Tibial artery (tissue), 4 donors: ENCODE measurements at regions not wholly inside any gene's neighbourhood (a gene's known extent, or its start where the extent isn't known, plus 50 kb on each side); places are given as distances from the start of the nearest gene placed in this dataset.

Experiments
- DNase-seq, 2 donors: peaks; one replicate each; pipeline ENCODE4 v3.0.0-alpha.2; 2019
- H3K27ac ChIP-seq, 2 donors: fragments of 200-600 bp; sonication (generic) in 1 of 2; 1 replicate in 1 of 2; 2 replicates in 1 of 2; pipeline ENCODE4 v1.5.1; 2018 to 2019; ENCODE audit warnings: mild to moderate bottlenecking in 1 of 2
- H3K27me3 ChIP-seq, 2 donors: fragments of 200-600 bp; sonication (generic) in 1 of 2; one replicate each; pipeline versions ENCODE4 v1.5.1 to v1.6.0; 2016 to 2019
- H3K36me3 ChIP-seq, 3 donors: fragments of 200-600 bp; sonication (generic) in 2 of 3; one replicate each; pipeline ENCODE4 v1.5.1; 2016 to 2019; ENCODE audit warnings: mild to moderate bottlenecking in 2 of 3
- H3K4me1 ChIP-seq, 4 donors: fragments of 200-600 bp; sonication (generic) in 2 of 4; 1 replicate in 3 of 4; 2 replicates in 1 of 4; pipeline ENCODE4 v1.5.1; 2016 to 2019
- H3K4me3 ChIP-seq, 2 donors: fragments of 200-600 bp; sonication (generic) in 1 of 2; 1 replicate in 1 of 2; 2 replicates in 1 of 2; pipeline ENCODE4 v1.5.1; 2018 to 2019; ENCODE audit warnings: mild to moderate bottlenecking in 2 of 2
- H3K9me3 ChIP-seq, 3 donors: fragments of 200-600 bp; sonication (generic) in 1 of 3; one replicate each; pipeline ENCODE4 v1.5.1; 2016 to 2019
- intact Hi-C: fragments of 100-400 bp; cut with DNase I; formaldehyde crosslinking; loops from one replicate; pipeline ENCODE4 v1.15.0; 2023; ENCODE audit warnings: low total_unique reads
- TF ChIP-seq, protein P1 (sequence below), 2 experiments: fragments of 200-600 bp in 1 of 2; fragments of 450-650 bp in 1 of 2; IDR thresholded peaks; one replicate each; pipeline ENCODE4 v1.5.1; 2017 to 2019; ENCODE audit warnings: antibody characterized with exemption in 2 of 2, mild to moderate bottlenecking in 1 of 2, moderate library complexity in 1 of 2

DNA sequence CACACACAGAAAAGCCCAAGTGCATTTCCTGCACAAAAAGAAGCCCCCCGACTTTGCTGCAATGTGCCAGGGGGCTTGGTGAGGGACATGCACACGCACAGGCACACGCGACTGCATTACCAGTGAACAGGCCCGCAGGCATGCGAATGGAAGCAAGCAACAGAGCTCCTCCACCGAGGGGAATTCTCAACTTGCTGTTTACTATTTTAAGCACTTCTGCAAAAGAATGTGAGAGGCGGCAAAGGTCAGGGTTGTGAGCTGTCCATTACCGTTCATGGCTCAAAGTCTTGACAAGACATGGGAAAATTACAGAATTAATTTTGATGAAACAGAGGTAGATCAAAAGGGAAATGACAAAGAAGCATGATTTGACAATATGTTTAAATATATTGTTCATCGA, 342.5 kb upstream of the NOCT start:
- DNase-seq = no peak
- TF ChIP-seq, protein P1, sequence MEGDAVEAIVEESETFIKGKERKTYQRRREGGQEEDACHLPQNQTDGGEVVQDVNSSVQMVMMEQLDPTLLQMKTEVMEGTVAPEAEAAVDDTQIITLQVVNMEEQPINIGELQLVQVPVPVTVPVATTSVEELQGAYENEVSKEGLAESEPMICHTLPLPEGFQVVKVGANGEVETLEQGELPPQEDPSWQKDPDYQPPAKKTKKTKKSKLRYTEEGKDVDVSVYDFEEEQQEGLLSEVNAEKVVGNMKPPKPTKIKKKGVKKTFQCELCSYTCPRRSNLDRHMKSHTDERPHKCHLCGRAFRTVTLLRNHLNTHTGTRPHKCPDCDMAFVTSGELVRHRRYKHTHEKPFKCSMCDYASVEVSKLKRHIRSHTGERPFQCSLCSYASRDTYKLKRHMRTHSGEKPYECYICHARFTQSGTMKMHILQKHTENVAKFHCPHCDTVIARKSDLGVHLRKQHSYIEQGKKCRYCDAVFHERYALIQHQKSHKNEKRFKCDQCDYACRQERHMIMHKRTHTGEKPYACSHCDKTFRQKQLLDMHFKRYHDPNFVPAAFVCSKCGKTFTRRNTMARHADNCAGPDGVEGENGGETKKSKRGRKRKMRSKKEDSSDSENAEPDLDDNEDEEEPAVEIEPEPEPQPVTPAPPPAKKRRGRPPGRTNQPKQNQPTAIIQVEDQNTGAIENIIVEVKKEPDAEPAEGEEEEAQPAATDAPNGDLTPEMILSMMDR (IDR thresholded peaks at IDR 0.05) = no peak
- Histone ChIP-seq H3K27ac (peak overlapping the region in 1 of 2 donors; percentile 56), H3K9me3 (no peaks in the 10 kb centered on the region), H3K4me3 (no peak overlapping the region), H3K27me3 (no peaks in the 10 kb centered on the region), H3K36me3 (no peaks in the 10 kb centered on the region), H3K4me1 (peaks cover 0 to 47% (median 16%) of the 10 kb centered on the region in 4 donors)
- intact Hi-C loops = loop anchor here (10.0 kb wide), 1 partner anchor 1548 kb away; no protein-coding TSS in a partner anchor

DNA sequence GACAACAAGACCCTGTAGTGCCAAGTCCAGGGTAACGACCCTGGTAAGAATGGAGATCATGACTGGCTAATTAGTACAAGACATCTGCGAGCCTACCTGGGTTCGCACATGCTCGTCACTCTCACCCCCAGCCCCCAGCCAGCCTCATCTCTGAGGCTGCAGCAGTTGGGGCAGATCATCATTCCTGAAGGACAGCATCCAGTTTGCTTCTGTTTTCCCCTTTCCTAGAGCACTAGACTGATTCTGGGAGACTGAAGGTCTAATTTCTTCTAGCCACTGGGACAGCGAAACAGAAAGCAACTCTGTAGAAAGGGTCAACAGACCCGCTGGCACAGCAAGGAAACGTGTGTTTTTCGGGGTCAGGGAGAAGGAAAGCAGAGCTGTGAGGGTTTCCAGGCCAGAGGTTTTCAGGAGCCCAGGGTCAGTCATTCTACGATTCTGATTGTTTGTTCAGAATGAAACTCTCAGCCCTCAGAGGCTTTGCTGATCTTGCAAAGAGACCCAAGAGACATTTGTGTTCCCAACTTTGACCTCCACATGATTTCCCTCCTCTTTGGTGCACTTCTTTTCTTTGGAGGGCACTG, 343.1 kb upstream of the NOCT start:
- intact Hi-C loops = loop anchor here (10.0 kb wide), 1 partner anchor 1548 kb away; no protein-coding TSS in a partner anchor
- H3K4me3 ChIP-seq = no peak overlapping the region
- TF ChIP-seq, protein P1 (IDR thresholded peaks at IDR 0.05) = no peak
- no peaks in the 10 kb centered on the region for H3K9me3 ChIP-seq
- H3K36me3 ChIP-seq = no peaks in the 10 kb centered on the region
- peaks cover 0 to 41% (median 14%) of the 10 kb centered on the region in 4 donors for H3K4me1 ChIP-seq
- no peak for DNase-seq
- H3K27ac ChIP-seq = peak overlapping the region in 1 of 2 donors; percentile 56
- H3K27me3 ChIP-seq = no peaks in the 10 kb centered on the region

GRCh38 chr4:138671606-138672084, 343.9 kb upstream of the NOCT start:
- Histone ChIP-seq H3K4me1 (peaks cover 0 to 40% (median 14%) of the 10 kb centered on the region in 4 donors), H3K27me3 (no peaks in the 10 kb centered on the region), H3K27ac (no peak overlapping the region), H3K4me3 (no peak overlapping the region), H3K36me3 (no peaks in the 10 kb centered on the region), H3K9me3 (no peaks in the 10 kb centered on the region)
- no peak for DNase-seq
- TF ChIP-seq, protein P1 (IDR thresholded peaks at IDR 0.05) = no peak
- intact Hi-C loops = loop anchor here (10.0 kb wide), 1 partner anchor 1547 kb away; no protein-coding TSS in a partner anchor

- intact Hi-C loops = loop anchor here (10.0 kb wide), 1 partner anchor 1546 kb away; no protein-coding TSS in a partner anchor
Measured at GRCh38 chr4:138671106-138671505, 344.5 kb upstream of the NOCT start.

DNA sequence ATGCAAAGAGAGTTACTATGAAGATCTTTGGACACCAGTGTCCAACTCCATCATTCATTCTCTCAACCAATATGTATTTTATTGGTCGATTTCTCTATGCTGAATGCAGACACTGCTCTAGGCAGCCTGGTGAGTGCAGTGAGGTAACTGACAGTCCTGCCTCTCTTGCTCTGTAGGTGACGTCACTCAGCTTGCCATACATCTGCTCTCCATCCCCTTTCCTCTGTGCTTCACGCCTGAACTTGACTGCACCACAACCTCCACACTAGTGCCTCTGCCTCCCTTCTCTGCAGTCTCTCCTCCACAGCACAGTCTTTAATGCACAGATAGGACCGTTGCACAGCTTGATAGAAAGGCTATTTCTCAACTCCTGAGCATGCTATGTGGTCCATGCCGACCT, 344.9 kb upstream of the NOCT start:
- Histone ChIP-seq H3K4me3 (no peak overlapping the region), H3K27ac (no peak overlapping the region), H3K9me3 (no peaks in the 10 kb centered on the region), H3K27me3 (no peaks in the 10 kb centered on the region), H3K36me3 (no peaks in the 10 kb centered on the region), H3K4me1 (peaks cover 0 to 40% (median 14%) of the 10 kb centered on the region in 4 donors)
- no peak for DNase-seq
- TF ChIP-seq, protein P1 (IDR thresholded peaks at IDR 0.05) = no peak
- intact Hi-C loops = loop anchor here (10.0 kb wide), 1 partner anchor 1546 kb away; no protein-coding TSS in a partner anchor

More at GRCh38 chr4:138671106-138671505, 344.5 kb upstream of the NOCT start:
- no peak for DNase-seq
- no peak overlapping the region for H3K27ac ChIP-seq
- no peaks in the 10 kb centered on the region for H3K27me3 ChIP-seq
- peaks cover 0 to 40% (median 14%) of the 10 kb centered on the region in 4 donors for H3K4me1 ChIP-seq
- no peak overlapping the region for H3K4me3 ChIP-seq
- no peaks in the 10 kb centered on the region for H3K9me3 ChIP-seq
- TF ChIP-seq, protein P1 (IDR thresholded peaks at IDR 0.05) = no peak
- H3K36me3 ChIP-seq = no peaks in the 10 kb centered on the region
